Neural crest cell (in vitro differentiated cells): ENCODE measurements at regions not wholly inside any gene's neighbourhood (a gene's known extent, or its start where the extent isn't known, plus 50 kb on each side); places are given as distances from the start of the nearest gene placed in this dataset.

ENCODE experiments used
- DNase-seq: peaks from one replicate; pipeline ENCODE4 v3.0.0; 2021; ENCODE audit warnings: low read depth, mixed read lengths, low spot score
- H3K27ac Mint-ChIP-seq: one replicate; pipeline ENCODE4 v1.8.0; 2021; ENCODE audit warnings: mild to moderate bottlenecking, mixed read lengths; ENCODE audit not compliant: unreplicated experiment
- H3K27me3 Mint-ChIP-seq: 2 replicates; pipeline ENCODE4 v1.8.0; 2021; ENCODE audit warnings: low read depth, mild to moderate bottlenecking, mixed read lengths
- H3K36me3 Mint-ChIP-seq: 2 replicates; pipeline ENCODE4 v1.8.0; 2021; ENCODE audit warnings: low read depth, mild to moderate bottlenecking, mixed read lengths
- H3K4me1 Mint-ChIP-seq: 2 replicates; pipeline ENCODE4 v1.8.0; 2021; ENCODE audit warnings: mixed read lengths
- H3K4me3 Mint-ChIP-seq: one replicate; pipeline ENCODE4 v1.8.0; 2021; ENCODE audit warnings: mild to moderate bottlenecking, mixed read lengths
- H3K9me3 Mint-ChIP-seq: 2 replicates; pipeline ENCODE4 v1.8.0; 2021; ENCODE audit warnings: mixed read lengths
- CTCF ChIP-seq: fragments of 200-600 bp; sonication (generic); conservative IDR thresholded peaks from 2 replicates; pipeline ENCODE4 v1.5.0; 2021; ENCODE audit warnings: antibody characterized with exemption, mild to moderate bottlenecking

- Mint-ChIP-seq H3K36me3 (peaks cover 4% of the 10 kb centered on the region), H3K4me1 (no peaks in the 10 kb centered on the region), H3K4me3 (no peak overlapping the region), H3K27ac (no peak overlapping the region), H3K27me3 (peaks cover 14% of the 10 kb centered on the region), H3K9me3 (peaks cover 4% of the 10 kb centered on the region)
- no peak for DNase-seq
- no peak for TF ChIP-seq CTCF
These were observed 105.7 kb upstream of the C14orf180 start for GRCh38 chr14:104473649-104474494.

GRCh38 chr14:104474495-104475213 lies 104.9 kb upstream of the C14orf180 start:
- peaks cover 4% of the 10 kb centered on the region for H3K36me3 Mint-ChIP-seq
- H3K4me3 Mint-ChIP-seq, result no peak overlapping the region
- TF ChIP-seq CTCF, result no peak

GRCh38 chr14:104475256-104475655 lies 104.3 kb upstream of the C14orf180 start:
- TF ChIP-seq CTCF, result no peak
- H3K36me3 Mint-ChIP-seq, result peaks cover 4% of the 10 kb centered on the region
- H3K4me3 Mint-ChIP-seq, result no peak overlapping the region
- no peaks in the 10 kb centered on the region for H3K4me1 Mint-ChIP-seq
- peaks cover 5% of the 10 kb centered on the region for H3K27me3 Mint-ChIP-seq
- peaks cover 2% of the 10 kb centered on the region for H3K9me3 Mint-ChIP-seq
- no peak overlapping the region for H3K27ac Mint-ChIP-seq
- DNase-seq, result no peak

More at GRCh38 chr14:104474495-104475213, 104.9 kb upstream of the C14orf180 start:
- H3K9me3 Mint-ChIP-seq, result peaks cover 2% of the 10 kb centered on the region
- H3K4me1 Mint-ChIP-seq, result no peaks in the 10 kb centered on the region
- peaks cover 9% of the 10 kb centered on the region for H3K27me3 Mint-ChIP-seq
- no peak for DNase-seq
- no peak overlapping the region for H3K27ac Mint-ChIP-seq

- DNase-seq, result no peak
- Mint-ChIP-seq H3K4me3 (no peak overlapping the region), H3K9me3 (peaks cover 2% of the 10 kb centered on the region), H3K27ac (no peak overlapping the region), H3K27me3 (peaks cover 5% of the 10 kb centered on the region), H3K36me3 (peaks cover 4% of the 10 kb centered on the region), H3K4me1 (no peaks in the 10 kb centered on the region)
- TF ChIP-seq CTCF, result no peak
These were observed 103.8 kb upstream of the C14orf180 start for GRCh38 chr14:104475802-104476201.

- Mint-ChIP-seq H3K4me3 (no peak overlapping the region), H3K27me3 (peaks cover 5% of the 10 kb centered on the region), H3K27ac (no peak overlapping the region), H3K9me3 (peaks cover 2% of the 10 kb centered on the region), H3K4me1 (no peaks in the 10 kb centered on the region), H3K36me3 (peaks cover 4% of the 10 kb centered on the region)
- no peak for DNase-seq
- TF ChIP-seq CTCF, result no peak
These were observed 103.1 kb upstream of the C14orf180 start for GRCh38 chr14:104476437-104476836.
